Spleen (tissue), 7 donors: ENCODE measurements at regions not wholly inside any gene's neighbourhood (a gene's known extent, or its start where the extent isn't known, plus 50 kb on each side); places are given as distances from the start of the nearest gene placed in this dataset.
"Not testable (repeated sequence)": the region's sequence is repeated elsewhere in the genome, so short reads cannot be mapped to it uniquely, and the experiment has no call there.

Source experiments
- CTCF ChIP-seq, 11 experiments: fragments of 200-600 bp in 7 of 11; fragments of 450-650 bp in 4 of 11; sonication (generic) in 4 of 11; IDR thresholded peaks in 8 of 11; conservative IDR thresholded peaks in 3 of 11; 1 replicate in 7 of 11; 2 replicates in 4 of 11; pipeline versions ENCODE4 v1.4.0 to v1.8.0; 2016 to 2021; ENCODE audit warnings: antibody characterized with exemption in 11 of 11, inconsistent platforms in 4 of 11, mild to moderate bottlenecking in 1 of 11
- POLR2A ChIP-seq, 3 donors: fragments of 450-650 bp; IDR thresholded peaks; one replicate each; pipeline ENCODE4 v1.5.1; 2017; ENCODE audit warnings: antibody characterized with exemption in 3 of 3, mild to moderate bottlenecking in 1 of 3
- POLR2AphosphoS5 ChIP-seq, 3 donors: sonication (generic); formaldehyde crosslinking; IDR thresholded peaks; one replicate each; pipeline ENCODE4 v1.5.1; 2017; ENCODE audit warnings: antibody characterized with exemption in 3 of 3
- donor health status: DM: no; HTN: no; CAD: no; lungs with moderate emphysema.
- donor health status: DM: no; HTN: no; CAD: no.
- donor health status: DM: no; HTN: no; CAD: no.

GRCh38 chr2:111491614-111492013, 370.9 kb downstream of the BCL2L11 start:
- not testable (repeated sequence) for TF ChIP-seq CTCF (IDR thresholded peaks at IDR 0.05 in 8 of 11, conservative IDR thresholded peaks at IDR 0.05 in 3 of 11); POLR2A (IDR thresholded peaks at IDR 0.05); POLR2AphosphoS5 (IDR thresholded peaks at IDR 0.05)
